Calu3 (cell line): ENCODE measurements at regions not wholly inside any gene's neighbourhood (a gene's known extent, or its start where the extent isn't known, plus 50 kb on each side); places are given as distances from the start of the nearest gene placed in this dataset.

Experiments used
- BruUV-seq: library from RNA; stranded (reverse); fragments of 400-500 nt; replicated peaks from 2 replicates; lab custom pipeline; 2021; lab: Mats Ljungman, UMichigan
- CTCF ChIA-PET: fragments of 300-600 bp; sonication (Branson Sonifier 250); formaldehyde crosslinking; loops from one replicate; lab custom pipeline; 2022; ENCODE audit warnings: antibody characterized with exemption; lab: Charles Lee
- DNase-seq: peaks from one replicate; pipeline ENCODE4 v3.0.0; 2022
- H3K27ac Mint-ChIP-seq: one replicate; pipeline ENCODE4 v1.8.0; 2022; ENCODE audit warnings: mixed read lengths; ENCODE audit not compliant: unreplicated experiment
- H3K27me3 Mint-ChIP-seq: one replicate; pipeline ENCODE4 v1.8.0; 2022; ENCODE audit warnings: mixed read lengths; ENCODE audit not compliant: unreplicated experiment
- H3K36me3 Mint-ChIP-seq: one replicate; pipeline ENCODE4 v1.8.0; 2022; ENCODE audit warnings: mild to moderate bottlenecking, moderate library complexity, mixed read lengths; ENCODE audit not compliant: insufficient read depth, unreplicated experiment
- H3K4me1 Mint-ChIP-seq: one replicate; pipeline ENCODE4 v1.8.0; 2022; ENCODE audit warnings: mild to moderate bottlenecking, low read depth, mixed read lengths; ENCODE audit not compliant: unreplicated experiment
- H3K4me3 Mint-ChIP-seq: one replicate; pipeline ENCODE4 v1.8.0; 2022; ENCODE audit warnings: mild to moderate bottlenecking, low read depth, moderate library complexity, mixed read lengths; ENCODE audit not compliant: unreplicated experiment
- H3K9me3 Mint-ChIP-seq: one replicate; pipeline ENCODE4 v1.8.0; 2022; ENCODE audit warnings: low read depth, mixed read lengths; ENCODE audit not compliant: unreplicated experiment
- intact Hi-C: fragments of 100-400 bp; cut with micrococcal nuclease; formaldehyde crosslinking; loops from one replicate; pipeline ENCODE4 v1.10.0; 2022; ENCODE audit not compliant: unreplicated experiment
- TF ChIP-seq, protein P1 (sequence below): fragments of 200-600 bp; IDR thresholded peaks from one replicate; pipeline ENCODE4 v1.8.0; 2022; ENCODE audit warnings: antibody characterized with exemption; ENCODE audit not compliant: unreplicated experiment

- H3K27ac Mint-ChIP-seq, result no peak overlapping the region
- DNase-seq, result no peak
- H3K36me3 Mint-ChIP-seq, result no peaks in the 10 kb centered on the region
- TF ChIP-seq, protein P1, sequence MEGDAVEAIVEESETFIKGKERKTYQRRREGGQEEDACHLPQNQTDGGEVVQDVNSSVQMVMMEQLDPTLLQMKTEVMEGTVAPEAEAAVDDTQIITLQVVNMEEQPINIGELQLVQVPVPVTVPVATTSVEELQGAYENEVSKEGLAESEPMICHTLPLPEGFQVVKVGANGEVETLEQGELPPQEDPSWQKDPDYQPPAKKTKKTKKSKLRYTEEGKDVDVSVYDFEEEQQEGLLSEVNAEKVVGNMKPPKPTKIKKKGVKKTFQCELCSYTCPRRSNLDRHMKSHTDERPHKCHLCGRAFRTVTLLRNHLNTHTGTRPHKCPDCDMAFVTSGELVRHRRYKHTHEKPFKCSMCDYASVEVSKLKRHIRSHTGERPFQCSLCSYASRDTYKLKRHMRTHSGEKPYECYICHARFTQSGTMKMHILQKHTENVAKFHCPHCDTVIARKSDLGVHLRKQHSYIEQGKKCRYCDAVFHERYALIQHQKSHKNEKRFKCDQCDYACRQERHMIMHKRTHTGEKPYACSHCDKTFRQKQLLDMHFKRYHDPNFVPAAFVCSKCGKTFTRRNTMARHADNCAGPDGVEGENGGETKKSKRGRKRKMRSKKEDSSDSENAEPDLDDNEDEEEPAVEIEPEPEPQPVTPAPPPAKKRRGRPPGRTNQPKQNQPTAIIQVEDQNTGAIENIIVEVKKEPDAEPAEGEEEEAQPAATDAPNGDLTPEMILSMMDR, result no peak
- CTCF ChIA-PET, result no interaction called here
- no peak overlapping the region for H3K4me3 Mint-ChIP-seq
- peaks cover 13% of the 10 kb centered on the region for H3K27me3 Mint-ChIP-seq
- H3K4me1 Mint-ChIP-seq, result no peaks in the 10 kb centered on the region
- intact Hi-C loops, result no loop called here
- H3K9me3 Mint-ChIP-seq, result no peaks in the 10 kb centered on the region
- no TSS peak for BruUV-seq
Observed at GRCh38 chr1:115556236-115556635, 85.5 kb upstream of the VANGL1 start.

DNA sequence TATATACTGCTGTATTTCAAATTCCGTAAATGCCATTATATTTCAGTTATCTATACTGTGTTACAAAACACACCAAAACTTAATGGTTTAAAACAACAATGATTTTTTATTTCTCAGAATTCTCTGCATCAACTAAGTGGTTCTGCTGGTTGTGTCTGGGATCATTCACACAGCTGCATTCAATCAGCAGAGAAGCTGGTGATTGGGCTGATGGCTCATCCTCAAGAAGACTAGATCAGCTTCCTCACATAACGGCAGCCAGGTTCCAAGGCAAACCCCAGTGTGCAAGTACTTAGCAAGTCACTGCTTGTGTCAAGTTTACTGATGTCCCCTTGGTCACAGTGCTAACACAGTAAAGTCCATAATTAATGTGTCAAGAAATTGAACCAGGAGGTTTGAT, 86.3 kb upstream of the VANGL1 start:
- Mint-ChIP-seq H3K36me3 (no peaks in the 10 kb centered on the region), H3K4me3 (no peak overlapping the region), H3K27ac (no peak overlapping the region), H3K4me1 (no peaks in the 10 kb centered on the region), H3K9me3 (peaks cover 6% of the 10 kb centered on the region), H3K27me3 (peaks cover 13% of the 10 kb centered on the region)
- BruUV-seq, result no TSS peak
- no peak for DNase-seq
- TF ChIP-seq, protein P1, result no peak
- CTCF ChIA-PET, result no interaction called here
- intact Hi-C loops, result no loop called here

DNA sequence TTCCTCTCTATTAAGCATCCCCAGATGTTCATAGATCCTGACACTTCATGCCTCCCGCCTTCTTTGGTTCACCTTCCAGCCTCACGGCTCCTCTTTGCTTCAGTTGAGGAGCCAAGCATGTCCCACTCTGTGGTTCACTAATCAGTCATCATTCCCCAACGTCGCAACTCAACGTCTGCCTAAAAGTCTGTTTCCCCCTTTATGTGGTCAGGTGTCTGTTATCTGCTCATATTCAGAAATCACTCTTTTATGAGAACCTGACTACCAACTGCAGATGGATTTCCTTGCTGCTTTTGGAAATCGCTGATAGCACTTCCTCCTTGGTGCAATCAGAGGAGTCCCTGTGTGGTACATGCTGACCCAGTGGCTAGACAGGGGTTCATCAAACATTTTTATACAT, 94.1 kb upstream of the VANGL1 start:
- CTCF ChIA-PET, result no interaction called here

DNA sequence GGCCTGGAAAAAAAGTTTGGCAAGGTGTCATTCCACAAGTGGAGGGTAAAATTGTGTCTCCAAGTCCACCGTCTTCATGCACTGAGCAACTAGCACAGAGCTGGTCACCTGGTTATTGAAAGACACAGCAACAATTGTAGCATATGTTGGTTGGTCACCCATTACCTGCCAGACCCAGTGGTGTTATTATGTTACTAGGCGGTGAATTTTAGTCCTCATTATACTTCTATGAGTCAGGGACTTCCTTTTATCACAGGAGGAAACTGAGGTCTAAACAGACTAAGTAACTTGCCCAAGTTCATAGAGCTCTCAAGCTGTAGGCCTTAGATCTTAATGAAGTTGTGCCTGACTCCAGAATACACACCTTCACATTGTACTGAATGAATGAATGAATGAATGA, 94.9 kb upstream of the VANGL1 start:
- no peak overlapping the region for H3K27ac Mint-ChIP-seq
- CTCF ChIA-PET, result no interaction called here

More for the DNA sequence above, 94.1 kb upstream of the VANGL1 start:
- H3K4me1 Mint-ChIP-seq, result no peaks in the 10 kb centered on the region
- peaks cover 13% of the 10 kb centered on the region for H3K27me3 Mint-ChIP-seq
- no peak overlapping the region for H3K27ac Mint-ChIP-seq
- DNase-seq, result no peak
- BruUV-seq, result no TSS peak
- no peak overlapping the region for H3K4me3 Mint-ChIP-seq
- peaks cover 7% of the 10 kb centered on the region for H3K9me3 Mint-ChIP-seq
- TF ChIP-seq, protein P1, result no peak
- intact Hi-C loops, result no loop called here
- H3K36me3 Mint-ChIP-seq, result no peaks in the 10 kb centered on the region

More for the DNA sequence above, 94.9 kb upstream of the VANGL1 start:
- no peak for DNase-seq
- peaks cover 6% of the 10 kb centered on the region for H3K27me3 Mint-ChIP-seq
- H3K4me1 Mint-ChIP-seq, result no peaks in the 10 kb centered on the region
- no peak overlapping the region for H3K4me3 Mint-ChIP-seq
- TF ChIP-seq, protein P1, result no peak
- peaks cover 7% of the 10 kb centered on the region for H3K9me3 Mint-ChIP-seq
- no peaks in the 10 kb centered on the region for H3K36me3 Mint-ChIP-seq
- BruUV-seq, result no TSS peak
- intact Hi-C loops, result loop anchor here (1.0 kb wide), 1 partner anchor 49 kb away; no protein-coding TSS in a partner anchor
